HepG2 (cell line): ENCODE measurements at regions not wholly inside any gene's neighbourhood (a gene's known extent, or its start where the extent isn't known, plus 50 kb on each side); places are given as distances from the start of the nearest gene placed in this dataset.

ENCODE experiments used
- ATF1 ChIP-seq: IDR thresholded peaks from 2 replicates; pipeline ENCODE4 v1.6.1; 2016; ENCODE audit warnings: mild to moderate bottlenecking, control low read depth
- PHF8 ChIP-seq: sonication (generic); formaldehyde crosslinking; IDR thresholded peaks from 2 replicates; pipeline ENCODE4 v1.5.0; 2020; ENCODE audit warnings: missing genetic modification reagents
- POLR2AphosphoS5 ChIP-seq: IDR thresholded peaks from 2 replicates; pipeline ENCODE4 v1.6.1; 2012; ENCODE audit warnings: low read depth, low read length
- RXRA ChIP-seq: sonication (generic); formaldehyde crosslinking; IDR thresholded peaks from 2 replicates; pipeline ENCODE4 v1.5.1; 2020; ENCODE audit warnings: missing genetic modification reagents
- TAF1 ChIP-seq: sonication (generic); formaldehyde crosslinking; IDR thresholded peaks from 2 replicates; pipeline ENCODE4 v1.4.0; 2020; ENCODE audit warnings: missing genetic modification reagents
- ZNF644 ChIP-seq: IDR thresholded peaks from 2 replicates; pipeline ENCODE4 v1.6.1; 2016; ENCODE audit warnings: low read depth
- ZNF792 ChIP-seq: IDR thresholded peaks from 2 replicates; pipeline ENCODE4 v1.6.1; 2016
- TF ChIP-seq, protein P1 (sequence below): IDR thresholded peaks from 2 replicates; pipeline ENCODE4 v1.4.0; 2020; ENCODE audit warnings: mild to moderate bottlenecking, missing genetic modification reagents
- TF ChIP-seq, protein P2 (sequence below): sonication (generic); formaldehyde crosslinking; IDR thresholded peaks from 2 replicates; pipeline ENCODE4 v1.5.0; 2020; ENCODE audit warnings: mild to moderate bottlenecking, missing genetic modification reagents, moderate library complexity
- TF ChIP-seq, protein P3 (sequence below): sonication (generic); formaldehyde crosslinking; IDR thresholded peaks from 2 replicates; pipeline ENCODE4 v1.4.0; 2020; ENCODE audit warnings: missing genetic modification reagents
- TF ChIP-seq, protein P4 (sequence below): sonication (generic); formaldehyde crosslinking; IDR thresholded peaks from 2 replicates; pipeline ENCODE4 v1.8.0; 2022; ENCODE audit warnings: mild to moderate bottlenecking, missing genetic modification reagents; ENCODE audit not compliant: insufficient replicate concordance

DNA sequence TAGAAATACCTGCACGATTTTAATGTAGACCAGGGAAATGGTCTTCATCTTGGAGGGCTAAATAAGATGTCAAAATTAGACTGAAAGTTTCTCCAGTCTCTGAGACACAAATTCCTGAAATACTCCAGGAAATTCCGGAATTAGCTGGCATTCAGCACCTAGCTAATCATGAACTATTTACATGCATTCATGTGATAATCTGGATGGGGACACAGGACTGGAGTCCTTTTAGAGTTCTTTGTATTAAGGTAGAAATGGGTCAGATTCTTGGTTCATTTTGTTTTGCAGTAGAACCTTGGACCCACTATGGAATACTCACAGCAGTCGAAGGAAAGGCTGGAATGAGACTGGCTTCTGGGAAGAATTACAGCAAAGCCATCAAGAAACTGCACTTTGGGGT lies 65.3 kb upstream of the MDFIC start:
- TF ChIP-seq ATF1 (CRISPR knock-in tag) (no peak), RXRA (CRISPR knock-in tag) (no peak), TAF1 (CRISPR knock-in tag) (no peak), ZNF644 (no peak), PHF8 (no peak), ZNF792 (CRISPR knock-in tag) (no peak), POLR2AphosphoS5 (no peak)
- TF ChIP-seq, protein P1, sequence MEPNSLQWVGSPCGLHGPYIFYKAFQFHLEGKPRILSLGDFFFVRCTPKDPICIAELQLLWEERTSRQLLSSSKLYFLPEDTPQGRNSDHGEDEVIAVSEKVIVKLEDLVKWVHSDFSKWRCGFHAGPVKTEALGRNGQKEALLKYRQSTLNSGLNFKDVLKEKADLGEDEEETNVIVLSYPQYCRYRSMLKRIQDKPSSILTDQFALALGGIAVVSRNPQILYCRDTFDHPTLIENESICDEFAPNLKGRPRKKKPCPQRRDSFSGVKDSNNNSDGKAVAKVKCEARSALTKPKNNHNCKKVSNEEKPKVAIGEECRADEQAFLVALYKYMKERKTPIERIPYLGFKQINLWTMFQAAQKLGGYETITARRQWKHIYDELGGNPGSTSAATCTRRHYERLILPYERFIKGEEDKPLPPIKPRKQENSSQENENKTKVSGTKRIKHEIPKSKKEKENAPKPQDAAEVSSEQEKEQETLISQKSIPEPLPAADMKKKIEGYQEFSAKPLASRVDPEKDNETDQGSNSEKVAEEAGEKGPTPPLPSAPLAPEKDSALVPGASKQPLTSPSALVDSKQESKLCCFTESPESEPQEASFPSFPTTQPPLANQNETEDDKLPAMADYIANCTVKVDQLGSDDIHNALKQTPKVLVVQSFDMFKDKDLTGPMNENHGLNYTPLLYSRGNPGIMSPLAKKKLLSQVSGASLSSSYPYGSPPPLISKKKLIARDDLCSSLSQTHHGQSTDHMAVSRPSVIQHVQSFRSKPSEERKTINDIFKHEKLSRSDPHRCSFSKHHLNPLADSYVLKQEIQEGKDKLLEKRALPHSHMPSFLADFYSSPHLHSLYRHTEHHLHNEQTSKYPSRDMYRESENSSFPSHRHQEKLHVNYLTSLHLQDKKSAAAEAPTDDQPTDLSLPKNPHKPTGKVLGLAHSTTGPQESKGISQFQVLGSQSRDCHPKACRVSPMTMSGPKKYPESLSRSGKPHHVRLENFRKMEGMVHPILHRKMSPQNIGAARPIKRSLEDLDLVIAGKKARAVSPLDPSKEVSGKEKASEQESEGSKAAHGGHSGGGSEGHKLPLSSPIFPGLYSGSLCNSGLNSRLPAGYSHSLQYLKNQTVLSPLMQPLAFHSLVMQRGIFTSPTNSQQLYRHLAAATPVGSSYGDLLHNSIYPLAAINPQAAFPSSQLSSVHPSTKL (CRISPR knock-in tag): no peak
- TF ChIP-seq, protein P2, sequence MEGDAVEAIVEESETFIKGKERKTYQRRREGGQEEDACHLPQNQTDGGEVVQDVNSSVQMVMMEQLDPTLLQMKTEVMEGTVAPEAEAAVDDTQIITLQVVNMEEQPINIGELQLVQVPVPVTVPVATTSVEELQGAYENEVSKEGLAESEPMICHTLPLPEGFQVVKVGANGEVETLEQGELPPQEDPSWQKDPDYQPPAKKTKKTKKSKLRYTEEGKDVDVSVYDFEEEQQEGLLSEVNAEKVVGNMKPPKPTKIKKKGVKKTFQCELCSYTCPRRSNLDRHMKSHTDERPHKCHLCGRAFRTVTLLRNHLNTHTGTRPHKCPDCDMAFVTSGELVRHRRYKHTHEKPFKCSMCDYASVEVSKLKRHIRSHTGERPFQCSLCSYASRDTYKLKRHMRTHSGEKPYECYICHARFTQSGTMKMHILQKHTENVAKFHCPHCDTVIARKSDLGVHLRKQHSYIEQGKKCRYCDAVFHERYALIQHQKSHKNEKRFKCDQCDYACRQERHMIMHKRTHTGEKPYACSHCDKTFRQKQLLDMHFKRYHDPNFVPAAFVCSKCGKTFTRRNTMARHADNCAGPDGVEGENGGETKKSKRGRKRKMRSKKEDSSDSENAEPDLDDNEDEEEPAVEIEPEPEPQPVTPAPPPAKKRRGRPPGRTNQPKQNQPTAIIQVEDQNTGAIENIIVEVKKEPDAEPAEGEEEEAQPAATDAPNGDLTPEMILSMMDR (CRISPR knock-in tag): no peak
- TF ChIP-seq, protein P3, sequence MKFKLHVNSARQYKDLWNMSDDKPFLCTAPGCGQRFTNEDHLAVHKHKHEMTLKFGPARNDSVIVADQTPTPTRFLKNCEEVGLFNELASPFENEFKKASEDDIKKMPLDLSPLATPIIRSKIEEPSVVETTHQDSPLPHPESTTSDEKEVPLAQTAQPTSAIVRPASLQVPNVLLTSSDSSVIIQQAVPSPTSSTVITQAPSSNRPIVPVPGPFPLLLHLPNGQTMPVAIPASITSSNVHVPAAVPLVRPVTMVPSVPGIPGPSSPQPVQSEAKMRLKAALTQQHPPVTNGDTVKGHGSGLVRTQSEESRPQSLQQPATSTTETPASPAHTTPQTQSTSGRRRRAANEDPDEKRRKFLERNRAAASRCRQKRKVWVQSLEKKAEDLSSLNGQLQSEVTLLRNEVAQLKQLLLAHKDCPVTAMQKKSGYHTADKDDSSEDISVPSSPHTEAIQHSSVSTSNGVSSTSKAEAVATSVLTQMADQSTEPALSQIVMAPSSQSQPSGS (CRISPR knock-in tag): no peak
- TF ChIP-seq, protein P4, sequence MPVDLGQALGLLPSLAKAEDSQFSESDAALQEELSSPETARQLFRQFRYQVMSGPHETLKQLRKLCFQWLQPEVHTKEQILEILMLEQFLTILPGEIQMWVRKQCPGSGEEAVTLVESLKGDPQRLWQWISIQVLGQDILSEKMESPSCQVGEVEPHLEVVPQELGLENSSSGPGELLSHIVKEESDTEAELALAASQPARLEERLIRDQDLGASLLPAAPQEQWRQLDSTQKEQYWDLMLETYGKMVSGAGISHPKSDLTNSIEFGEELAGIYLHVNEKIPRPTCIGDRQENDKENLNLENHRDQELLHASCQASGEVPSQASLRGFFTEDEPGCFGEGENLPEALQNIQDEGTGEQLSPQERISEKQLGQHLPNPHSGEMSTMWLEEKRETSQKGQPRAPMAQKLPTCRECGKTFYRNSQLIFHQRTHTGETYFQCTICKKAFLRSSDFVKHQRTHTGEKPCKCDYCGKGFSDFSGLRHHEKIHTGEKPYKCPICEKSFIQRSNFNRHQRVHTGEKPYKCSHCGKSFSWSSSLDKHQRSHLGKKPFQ (CRISPR knock-in tag): no peak
